Endothelial cell of umbilical vein (primary cell): ENCODE measurements at regions not wholly inside any gene's neighbourhood (a gene's known extent, or its start where the extent isn't known, plus 50 kb on each side); places are given as distances from the start of the nearest gene placed in this dataset.
"Not testable (repeated sequence)": the region's sequence is repeated elsewhere in the genome, so short reads cannot be mapped to it uniquely, and the experiment has no call there.

Experiments
- BruUV-seq: library from RNA; stranded (reverse); fragments of 400-500 nt; replicated peaks from 2 replicates; lab custom pipeline; 2021; lab: Mats Ljungman, UMichigan
- CTCF ChIA-PET: fragments of 300-600, 350-600 bp; sonication (Branson Sonifier 250); formaldehyde crosslinking; loops from one replicate; lab custom pipeline; 2021; ENCODE audit warnings: antibody characterized with exemption, inconsistent platforms; lab: Charles Lee
- POLR2A ChIA-PET: fragments of 300-600, 350-600 bp; sonication (Branson Sonifier 250); formaldehyde crosslinking; loops from one replicate; lab custom pipeline; 2021; ENCODE audit warnings: antibody characterized with exemption, inconsistent platforms; lab: Charles Lee
- DNase-seq: peaks from one replicate; pipeline ENCODE4 v3.0.0-alpha.2; 2011; ENCODE audit warnings: low read depth, low spot score
- FAIRE-seq: peaks from 2 replicates; lab custom pipeline; 2011; peaks lifted over from hg19 to GRCh38; lab: Jason Lieb, UNC
- H2AFZ ChIP-seq: 2 replicates; pipeline ENCODE4 v1.6.0; 2012; ENCODE audit warnings: low read depth, low read length, control low read depth, inconsistent platforms
- H3K27ac ChIP-seq: 2 replicates; pipeline ENCODE4 v1.5.1; 2011; ENCODE audit warnings: low read depth, mild to moderate bottlenecking, control low read depth, low read length, moderate library complexity; ENCODE audit not compliant: insufficient read depth
- H3K27me3 ChIP-seq, 2 experiments: 2 replicates each; pipeline versions ENCODE4 v1.6.0 to v1.6.1; 2011; ENCODE audit warnings: low read length in 2 of 2, mixed read lengths in 1 of 2; ENCODE audit not compliant: control insufficient read depth in 2 of 2, insufficient read depth in 2 of 2
- H3K36me3 ChIP-seq, 2 experiments: 2 replicates in 1 of 2; 3 replicates in 1 of 2; pipeline ENCODE4 v1.5.1; 2011; ENCODE audit warnings: low read length in 2 of 2, mild to moderate bottlenecking in 1 of 2, moderate library complexity in 1 of 2; ENCODE audit not compliant: control insufficient read depth in 2 of 2, insufficient read depth in 2 of 2; ENCODE audit errors: extremely low read depth in 1 of 2
- H3K4me1 ChIP-seq: 3 replicates; pipeline ENCODE4 v1.5.1; 2011; ENCODE audit warnings: mild to moderate bottlenecking, low read length; ENCODE audit not compliant: control insufficient read depth, insufficient read depth; ENCODE audit errors: extremely low read depth
- H3K4me2 ChIP-seq: 2 replicates; pipeline ENCODE4 v1.6.1; 2011; ENCODE audit warnings: low read length, control low read depth, mixed read lengths; ENCODE audit not compliant: insufficient read depth
- H3K4me3 ChIP-seq, 3 experiments: fragments of 200-600 bp in 1 of 3; sonication (generic), shearing (Covaris generic) in 1 of 3; replicated peaks in 1 of 3; 2 replicates each; pipeline ENCODE4 v1.5.1; 2011 to 2016; ENCODE audit warnings: control low read depth in 3 of 3, low read length in 3 of 3, mild to moderate bottlenecking in 2 of 3, inconsistent platforms in 1 of 3, low read depth in 1 of 3, moderate library complexity in 1 of 3; ENCODE audit not compliant: insufficient read depth in 1 of 3
- H3K79me2 ChIP-seq: 2 replicates; pipeline ENCODE4 v1.6.0; 2012; ENCODE audit warnings: low read length, inconsistent platforms; ENCODE audit not compliant: control insufficient read depth, insufficient read depth
- H3K9ac ChIP-seq: replicated peaks from 2 replicates; pipeline ENCODE3; 2011; ENCODE audit warnings: low read length, control low read depth; ENCODE audit not compliant: insufficient read depth; ENCODE audit errors: extremely low read depth
- H3K9me1 ChIP-seq: replicated peaks from 3 replicates; pipeline ENCODE4 v1.6.0; 2011; ENCODE audit warnings: mild to moderate bottlenecking, low read length; ENCODE audit not compliant: control insufficient read depth, insufficient read depth; ENCODE audit errors: extremely low read depth
- H3K9me3 ChIP-seq: replicated peaks from 2 replicates; pipeline ENCODE4 v1.5.1; 2012; ENCODE audit warnings: low read length, inconsistent platforms; ENCODE audit not compliant: control insufficient read depth, insufficient read depth
- H4K20me1 ChIP-seq: replicated peaks from 2 replicates; pipeline ENCODE3; 2011; ENCODE audit warnings: mild to moderate bottlenecking, low read length; ENCODE audit not compliant: control insufficient read depth, insufficient read depth; ENCODE audit errors: extremely low read depth
- CTCF ChIP-seq, 2 donors: IDR thresholded peaks; 1 replicate in 1 of 2; 2 replicates in 1 of 2; pipeline ENCODE4 v1.5.1; 2011; ENCODE audit warnings: low read length in 2 of 2, mild to moderate bottlenecking in 2 of 2, moderate library complexity in 2 of 2, control low read depth in 1 of 2, inconsistent platforms in 1 of 2, low read depth in 1 of 2; ENCODE audit not compliant: insufficient read depth in 1 of 2; ENCODE audit errors: extremely low read depth in 1 of 2
- EZH2 ChIP-seq: IDR thresholded peaks from 2 replicates; pipeline ENCODE4 v1.6.1; 2012; ENCODE audit warnings: borderline replicate concordance, low read depth, mild to moderate bottlenecking, moderate library complexity, low read length, inconsistent platforms; ENCODE audit not compliant: severe bottlenecking
- FOS ChIP-seq: IDR thresholded peaks from 2 replicates; pipeline ENCODE4 v1.6.1; 2011; ENCODE audit warnings: mild to moderate bottlenecking, low read length, moderate library complexity, borderline replicate concordance; ENCODE audit not compliant: insufficient read depth
- GATA2 ChIP-seq: IDR thresholded peaks from 2 replicates; pipeline ENCODE4 v1.7.0; 2011; ENCODE audit warnings: low read depth, mild to moderate bottlenecking, moderate library complexity, mixed read lengths, low read length; ENCODE audit not compliant: insufficient read length, insufficient read depth
- JUN ChIP-seq: IDR thresholded peaks from 2 replicates; pipeline ENCODE4 v1.6.1; 2011; ENCODE audit warnings: borderline replicate concordance, low read depth; ENCODE audit not compliant: insufficient read length, insufficient read depth
- MYC ChIP-seq: IDR thresholded peaks from one replicate; pipeline ENCODE4 v1.6.1; 2011; ENCODE audit warnings: mild to moderate bottlenecking, low read depth, low read length
- POLR2A ChIP-seq: IDR thresholded peaks from 2 replicates; pipeline ENCODE4 v1.6.1; 2012; ENCODE audit warnings: low read depth, mild to moderate bottlenecking, control low read depth, low read length
- POLR2AphosphoS5 ChIP-seq: IDR thresholded peaks from 2 replicates; pipeline ENCODE4 v1.6.1; 2012; ENCODE audit warnings: low read depth, mild to moderate bottlenecking, control low read depth, low read length, moderate library complexity; ENCODE audit not compliant: insufficient read depth
- dilution Hi-C: fragments of 300-500 bp; cut with MboI; formaldehyde crosslinking; loops from one replicate; pipeline ENCODE4 v1.15.0; 2019; ENCODE audit warnings: low sequenced_read_pairs; ENCODE audit not compliant: extremely low pct_ligation_motif_present
- intact Hi-C: fragments of 100-400 bp; cut with micrococcal nuclease; formaldehyde crosslinking; loops from one replicate; pipeline ENCODE4 v1.10.0; 2022

GRCh38 chr9:102474357-102474756 lies 520.8 kb upstream of the CYLC2 start:
- no peaks in the 10 kb centered on the region for H3K27me3 ChIP-seq
- peaks cover 3% of the 10 kb centered on the region for H3K9me3 ChIP-seq
- H4K20me1 ChIP-seq, result no peaks in the 10 kb centered on the region
- intact Hi-C loops (no loop called here), dilution Hi-C loops (no loop called here)
- no peak overlapping the region for H3K4me2 ChIP-seq
- no peak overlapping the region for H3K9ac ChIP-seq
- BruUV-seq, result no TSS peak
- H2AFZ ChIP-seq, result no peak overlapping the region
- CTCF ChIA-PET, result no interaction called here
- no peaks in the 10 kb centered on the region for H3K4me1 ChIP-seq
- H3K9me1 ChIP-seq, result no peaks in the 10 kb centered on the region
- no peaks in the 10 kb centered on the region for H3K36me3 ChIP-seq
- H3K4me3 ChIP-seq, result no peak overlapping the region
- TF ChIP-seq MYC (no peak), GATA2 (no peak), POLR2AphosphoS5 (no peak), FOS (no peak), EZH2 (no peak), CTCF (IDR thresholded peaks at IDR 0.05; ENCODE audit: extremely low read depth in 1 of 2, insufficient read depth in 1 of 2, low read depth in 1 of 2, low read length in 2 of 2) (no peak), POLR2A (no peak), JUN (no peak)
- no peak for DNase-seq
- H3K27ac ChIP-seq, result no peak overlapping the region
- H3K79me2 ChIP-seq, result no peaks in the 10 kb centered on the region
- FAIRE-seq, result no peak
- POLR2A ChIA-PET, result no interaction called here

- H3K79me2 ChIP-seq, H3K9ac ChIP-seq, H3K4me2 ChIP-seq, H2AFZ ChIP-seq, H4K20me1 ChIP-seq, intact Hi-C loops, BruUV-seq, H3K36me3 ChIP-seq, H3K27me3 ChIP-seq, FAIRE-seq, dilution Hi-C loops, H3K9me3 ChIP-seq, H3K9me1 ChIP-seq, H3K4me1 ChIP-seq, DNase-seq, H3K27ac ChIP-seq, CTCF ChIA-PET, POLR2A ChIA-PET, H3K4me3 ChIP-seq: not testable (repeated sequence)
Observed at GRCh38 chr9:102469430-102469829, 525.7 kb upstream of the CYLC2 start.
